Mucosa of stomach (tissue), 1 donor: ENCODE measurements at regions not wholly inside any gene's neighbourhood (a gene's known extent, or its start where the extent isn't known, plus 50 kb on each side); places are given as distances from the start of the nearest gene placed in this dataset.

Experiments used
- H3K27me3 ChIP-seq: one replicate; pipeline ENCODE4 v1.7.0; 2013; ENCODE audit warnings: mild to moderate bottlenecking, low read length; ENCODE audit not compliant: control insufficient read depth, insufficient read depth
- H3K36me3 ChIP-seq: one replicate; pipeline ENCODE4 v1.7.0; 2013; ENCODE audit warnings: low read length; ENCODE audit not compliant: control insufficient read depth, insufficient read depth
- H3K4me1 ChIP-seq: one replicate; pipeline ENCODE4 v1.7.0; 2013; ENCODE audit warnings: mild to moderate bottlenecking, low read length; ENCODE audit not compliant: control insufficient read depth, insufficient read depth
- H3K4me3 ChIP-seq: one replicate; pipeline ENCODE4 v1.7.0; 2013; ENCODE audit warnings: low read length
- H3K9ac ChIP-seq: one replicate; pipeline ENCODE4 v1.7.0; 2013; ENCODE audit warnings: mild to moderate bottlenecking, low read length, moderate library complexity
- H3K9me3 ChIP-seq: one replicate; pipeline ENCODE4 v1.7.0; 2013; ENCODE audit warnings: mild to moderate bottlenecking, low read length, moderate library complexity; ENCODE audit not compliant: control insufficient read depth
- donor health status: Pancreatic carcinoma.

- Histone ChIP-seq H3K9me3 (no peaks in the 10 kb centered on the region), H3K4me3 (no peak overlapping the region), H3K9ac (no peak overlapping the region), H3K36me3 (no peaks in the 10 kb centered on the region), H3K27me3 (no peaks in the 10 kb centered on the region), H3K4me1 (no peaks in the 10 kb centered on the region)
Observed at GRCh38 chr2:13014783-13015182, 298.0 kb downstream of the TRIB2 start.

GRCh38 chr2:13015532-13016320 lies 299.0 kb downstream of the TRIB2 start:
- H3K27me3 ChIP-seq, result no peaks in the 10 kb centered on the region
- no peak overlapping the region for H3K4me3 ChIP-seq
- no peaks in the 10 kb centered on the region for H3K36me3 ChIP-seq
- no peak overlapping the region for H3K9ac ChIP-seq
- H3K9me3 ChIP-seq, result no peaks in the 10 kb centered on the region
- H3K4me1 ChIP-seq, result no peaks in the 10 kb centered on the region

- H3K27me3 ChIP-seq, result no peaks in the 10 kb centered on the region
- H3K4me1 ChIP-seq, result no peaks in the 10 kb centered on the region
- H3K36me3 ChIP-seq, result no peaks in the 10 kb centered on the region
- H3K9me3 ChIP-seq, result no peaks in the 10 kb centered on the region
- H3K4me3 ChIP-seq, result no peak overlapping the region
- H3K9ac ChIP-seq, result no peak overlapping the region
Observed at GRCh38 chr2:13018490-13018889, 301.8 kb downstream of the TRIB2 start.

- Histone ChIP-seq H3K4me3 (no peak overlapping the region), H3K4me1 (no peaks in the 10 kb centered on the region), H3K9me3 (no peaks in the 10 kb centered on the region), H3K27me3 (no peaks in the 10 kb centered on the region), H3K36me3 (no peaks in the 10 kb centered on the region), H3K9ac (no peak overlapping the region)
Observed at GRCh38 chr2:13019781-13020180, 303.0 kb downstream of the TRIB2 start.

GRCh38 chr2:13020469-13020868 lies 303.7 kb downstream of the TRIB2 start:
- Histone ChIP-seq H3K4me3 (no peak overlapping the region), H3K9ac (no peak overlapping the region), H3K4me1 (no peaks in the 10 kb centered on the region), H3K27me3 (no peaks in the 10 kb centered on the region), H3K9me3 (no peaks in the 10 kb centered on the region), H3K36me3 (no peaks in the 10 kb centered on the region)

GRCh38 chr2:13021470-13021957 lies 304.8 kb downstream of the TRIB2 start:
- no peak overlapping the region for H3K9ac ChIP-seq

GRCh38 chr2:13030606-13031005 lies 313.9 kb downstream of the TRIB2 start:
- no peak overlapping the region for H3K9ac ChIP-seq
- H3K9me3 ChIP-seq, result no peaks in the 10 kb centered on the region
- H3K4me3 ChIP-seq, result no peak overlapping the region
- no peaks in the 10 kb centered on the region for H3K36me3 ChIP-seq
- H3K4me1 ChIP-seq, result no peaks in the 10 kb centered on the region
- no peaks in the 10 kb centered on the region for H3K27me3 ChIP-seq

More at GRCh38 chr2:13021470-13021957, 304.8 kb downstream of the TRIB2 start:
- Histone ChIP-seq H3K4me3 (no peak overlapping the region), H3K9me3 (no peaks in the 10 kb centered on the region), H3K36me3 (no peaks in the 10 kb centered on the region), H3K4me1 (no peaks in the 10 kb centered on the region), H3K27me3 (no peaks in the 10 kb centered on the region)

GRCh38 chr2:13034861-13035260 lies 318.1 kb downstream of the TRIB2 start:
- Histone ChIP-seq H3K9me3 (no peaks in the 10 kb centered on the region), H3K27me3 (no peaks in the 10 kb centered on the region), H3K4me1 (no peaks in the 10 kb centered on the region), H3K9ac (no peak overlapping the region), H3K4me3 (no peak overlapping the region), H3K36me3 (no peaks in the 10 kb centered on the region)

- Histone ChIP-seq H3K9ac (no peak overlapping the region), H3K36me3 (no peaks in the 10 kb centered on the region), H3K9me3 (no peaks in the 10 kb centered on the region), H3K4me3 (no peak overlapping the region), H3K27me3 (no peaks in the 10 kb centered on the region), H3K4me1 (no peaks in the 10 kb centered on the region)
Observed at GRCh38 chr2:13035866-13036265, 319.1 kb downstream of the TRIB2 start.

- no peak overlapping the region for H3K4me3 ChIP-seq
- H3K36me3 ChIP-seq, result no peaks in the 10 kb centered on the region
- H3K4me1 ChIP-seq, result no peaks in the 10 kb centered on the region
- H3K9ac ChIP-seq, result no peak overlapping the region
- H3K27me3 ChIP-seq, result no peaks in the 10 kb centered on the region
- no peaks in the 10 kb centered on the region for H3K9me3 ChIP-seq
Observed at GRCh38 chr2:13040043-13040442, 323.3 kb downstream of the TRIB2 start.

GRCh38 chr2:13046557-13047165 lies 329.9 kb downstream of the TRIB2 start:
- H3K27me3 ChIP-seq, result no peaks in the 10 kb centered on the region
- no peaks in the 10 kb centered on the region for H3K4me1 ChIP-seq
- no peak overlapping the region for H3K4me3 ChIP-seq

GRCh38 chr2:13050764-13051163 lies 334.0 kb downstream of the TRIB2 start:
- Histone ChIP-seq H3K4me1 (no peaks in the 10 kb centered on the region), H3K4me3 (no peak overlapping the region), H3K9ac (no peak overlapping the region), H3K27me3 (no peaks in the 10 kb centered on the region), H3K9me3 (no peaks in the 10 kb centered on the region), H3K36me3 (no peaks in the 10 kb centered on the region)

More at GRCh38 chr2:13046557-13047165, 329.9 kb downstream of the TRIB2 start:
- no peaks in the 10 kb centered on the region for H3K36me3 ChIP-seq
- no peak overlapping the region for H3K9ac ChIP-seq
- H3K9me3 ChIP-seq, result no peaks in the 10 kb centered on the region
